Large intestine (tissue), 3 donors: ENCODE measurements at regions not wholly inside any gene's neighbourhood (a gene's known extent, or its start where the extent isn't known, plus 50 kb on each side); places are given as distances from the start of the nearest gene placed in this dataset.

Source experiments
- DNase-seq, 2 donors: peaks; one replicate each; pipeline versions ENCODE4 v3.0.0 to v3.0.0-alpha.2; 2013
- H3K27ac ChIP-seq: one replicate; pipeline ENCODE4 v1.5.1; 2013; ENCODE audit warnings: low read length
- H3K27me3 ChIP-seq: 2 replicates; pipeline ENCODE4 v1.6.1; 2013; ENCODE audit warnings: low read length; ENCODE audit not compliant: control insufficient read depth, insufficient read depth
- H3K36me3 ChIP-seq: 2 replicates; pipeline ENCODE4 v1.6.1; 2013; ENCODE audit warnings: low read length; ENCODE audit not compliant: control insufficient read depth, insufficient read depth
- H3K4me1 ChIP-seq: one replicate; pipeline ENCODE4 v1.6.1; 2013; ENCODE audit warnings: low read length; ENCODE audit not compliant: control insufficient read depth, insufficient read depth
- H3K4me3 ChIP-seq: one replicate; pipeline ENCODE4 v1.5.1; 2013; ENCODE audit warnings: low read length
- H3K9me3 ChIP-seq: one replicate; pipeline ENCODE4 v1.6.1; 2013; ENCODE audit warnings: mild to moderate bottlenecking, low read depth, low read length, moderate library complexity; ENCODE audit not compliant: control insufficient read depth
- WGBS: methylation state at CpG from one replicate; pipeline ENCODE4 v1.1.5; 2013; ENCODE audit warnings: low lambda C conversion rate; ENCODE audit not compliant: insufficient coverage; 5-methylcytosine and 5-hydroxymethylcytosine counted together

GRCh38 chr3:151992326-151993041, 119.0 kb downstream of the SUCNR1 start:
- WGBS, result 13% methylated on average over 1 of the region's 4 CpGs
- H3K27ac ChIP-seq, result peak overlapping the region; percentile 37
- peak; percentile 25 to 74 for DNase-seq

GRCh38 chr3:151995091-151995490, 121.6 kb downstream of the SUCNR1 start:
- H3K27me3 ChIP-seq, result no peaks in the 10 kb centered on the region
- no peaks in the 10 kb centered on the region for H3K36me3 ChIP-seq
- H3K4me3 ChIP-seq, result no peak overlapping the region
- H3K27ac ChIP-seq, result no peak overlapping the region
- DNase-seq, result no peak
- H3K4me1 ChIP-seq, result peaks cover 11% of the 10 kb centered on the region
- no peaks in the 10 kb centered on the region for H3K9me3 ChIP-seq
- no CpG with 5 or more reads among the region's 1 CpG for WGBS

More at GRCh38 chr3:151992326-151993041, 119.0 kb downstream of the SUCNR1 start:
- Histone ChIP-seq H3K27me3 (no peaks in the 10 kb centered on the region), H3K36me3 (no peaks in the 10 kb centered on the region), H3K4me3 (no peak overlapping the region), H3K9me3 (no peaks in the 10 kb centered on the region), H3K4me1 (peaks cover 11% of the 10 kb centered on the region)

GRCh38 chr3:151998744-151999143, 125.3 kb downstream of the SUCNR1 start:
- no peaks in the 10 kb centered on the region for H3K9me3 ChIP-seq
- WGBS, result no CpG with 5 or more reads among the region's 2 CpGs
- H3K4me1 ChIP-seq, result no peaks in the 10 kb centered on the region
- H3K36me3 ChIP-seq, result no peaks in the 10 kb centered on the region
- H3K27me3 ChIP-seq, result no peaks in the 10 kb centered on the region
- no peak for DNase-seq
- no peak overlapping the region for H3K4me3 ChIP-seq
- no peak overlapping the region for H3K27ac ChIP-seq

GRCh38 chr3:151999936-152000335, 126.5 kb downstream of the SUCNR1 start:
- WGBS, result 90% methylated on average over 2 of the region's 5 CpGs
- no peak overlapping the region for H3K27ac ChIP-seq

GRCh38 chr3:152011812-152012735, 138.6 kb downstream of the SUCNR1 start:
- no peaks in the 10 kb centered on the region for H3K4me1 ChIP-seq
- H3K36me3 ChIP-seq, result no peaks in the 10 kb centered on the region
- H3K4me3 ChIP-seq, result no peak overlapping the region
- H3K9me3 ChIP-seq, result no peaks in the 10 kb centered on the region
- no peak overlapping the region for H3K27ac ChIP-seq
- H3K27me3 ChIP-seq, result no peaks in the 10 kb centered on the region
- 100% methylated on average over 2 of the region's 4 CpGs for WGBS
- DNase-seq, result no peak

More at GRCh38 chr3:151999936-152000335, 126.5 kb downstream of the SUCNR1 start:
- Histone ChIP-seq H3K27me3 (no peaks in the 10 kb centered on the region), H3K9me3 (no peaks in the 10 kb centered on the region), H3K36me3 (no peaks in the 10 kb centered on the region), H3K4me1 (no peaks in the 10 kb centered on the region), H3K4me3 (no peak overlapping the region)
- peak in 1 of 2 donors; percentile 36 for DNase-seq

- H3K36me3 ChIP-seq, result no peaks in the 10 kb centered on the region
- WGBS, result no CpG with 5 or more reads among the region's 2 CpGs
Measured at GRCh38 chr3:152019508-152019907, 146.1 kb downstream of the SUCNR1 start.

GRCh38 chr3:152021951-152022461, 148.6 kb downstream of the SUCNR1 start:
- DNase-seq, result no peak
- WGBS, result no CpG with 5 or more reads among the region's 4 CpGs
- Histone ChIP-seq H3K36me3 (no peaks in the 10 kb centered on the region), H3K4me1 (no peaks in the 10 kb centered on the region), H3K27ac (no peak overlapping the region), H3K4me3 (no peak overlapping the region), H3K9me3 (no peaks in the 10 kb centered on the region), H3K27me3 (no peaks in the 10 kb centered on the region)

More at GRCh38 chr3:152019508-152019907, 146.1 kb downstream of the SUCNR1 start:
- Histone ChIP-seq H3K4me3 (no peak overlapping the region), H3K27ac (no peak overlapping the region), H3K27me3 (no peaks in the 10 kb centered on the region), H3K9me3 (no peaks in the 10 kb centered on the region), H3K4me1 (no peaks in the 10 kb centered on the region)
- no peak for DNase-seq

- H3K4me1 ChIP-seq, result no peaks in the 10 kb centered on the region
- 65% methylated on average over 5 of the region's 5 CpGs for WGBS
- no peaks in the 10 kb centered on the region for H3K9me3 ChIP-seq
- DNase-seq, result no peak
- H3K27me3 ChIP-seq, result no peaks in the 10 kb centered on the region
- H3K4me3 ChIP-seq, result no peak overlapping the region
- no peaks in the 10 kb centered on the region for H3K36me3 ChIP-seq
- no peak overlapping the region for H3K27ac ChIP-seq
Measured at GRCh38 chr3:152026033-152026556, 152.7 kb downstream of the SUCNR1 start.

GRCh38 chr3:152030320-152030719, 156.9 kb downstream of the SUCNR1 start:
- 100% methylated on average over 1 of the region's 4 CpGs for WGBS
- H3K36me3 ChIP-seq, result no peaks in the 10 kb centered on the region
- no peak for DNase-seq
- no peaks in the 10 kb centered on the region for H3K4me1 ChIP-seq
- no peaks in the 10 kb centered on the region for H3K27me3 ChIP-seq
- no peak overlapping the region for H3K27ac ChIP-seq
- H3K9me3 ChIP-seq, result no peaks in the 10 kb centered on the region
- no peak overlapping the region for H3K4me3 ChIP-seq

- WGBS, result no CpG with 5 or more reads among the region's 3 CpGs
- no peaks in the 10 kb centered on the region for H3K9me3 ChIP-seq
- H3K4me3 ChIP-seq, result no peak overlapping the region
- H3K4me1 ChIP-seq, result no peaks in the 10 kb centered on the region
- no peak for DNase-seq
- H3K27me3 ChIP-seq, result no peaks in the 10 kb centered on the region
- no peaks in the 10 kb centered on the region for H3K36me3 ChIP-seq
- H3K27ac ChIP-seq, result no peak overlapping the region
Measured at GRCh38 chr3:152031321-152031720, 157.9 kb downstream of the SUCNR1 start.
